Trophoblast cell (in vitro differentiated cells and primary cell): ENCODE measurements at regions not wholly inside any gene's neighbourhood (a gene's known extent, or its start where the extent isn't known, plus 50 kb on each side); places are given as distances from the start of the nearest gene placed in this dataset.
"Not testable (repeated sequence)": the region's sequence is repeated elsewhere in the genome, so short reads cannot be mapped to it uniquely, and the experiment has no call there.

Experiments
- DNase-seq, 2 donors: peaks; one replicate each; pipeline ENCODE4 v3.0.0-alpha.2; 2016
- H2AFZ ChIP-seq: 2 replicates; pipeline ENCODE4 v1.6.1; 2013; ENCODE audit warnings: low read length, moderate library complexity, mild to moderate bottlenecking; ENCODE audit not compliant: insufficient read depth, poor library complexity
- H2AK5ac ChIP-seq: 2 replicates; pipeline ENCODE4 v1.6.1; 2013; ENCODE audit warnings: mild to moderate bottlenecking, low read length
- H2BK120ac ChIP-seq: 2 replicates; pipeline ENCODE4 v1.6.1; 2013; ENCODE audit warnings: low read length, mild to moderate bottlenecking, moderate library complexity; ENCODE audit not compliant: insufficient read depth, poor library complexity
- H2BK12ac ChIP-seq: 2 replicates; pipeline ENCODE4 v1.6.1; 2013; ENCODE audit warnings: mild to moderate bottlenecking, low read length, moderate library complexity
- H2BK5ac ChIP-seq: 2 replicates; pipeline ENCODE4 v1.6.1; 2013; ENCODE audit warnings: low read length, low read depth, moderate library complexity, mild to moderate bottlenecking; ENCODE audit not compliant: poor library complexity
- H3K14ac ChIP-seq: 2 replicates; pipeline ENCODE4 v1.6.1; 2013; ENCODE audit warnings: mild to moderate bottlenecking, low read length
- H3K18ac ChIP-seq: 2 replicates; pipeline ENCODE4 v1.6.1; 2013; ENCODE audit warnings: mild to moderate bottlenecking, low read length
- H3K23ac ChIP-seq: 2 replicates; pipeline ENCODE4 v1.6.1; 2013; ENCODE audit warnings: low read length
- H3K27ac ChIP-seq: 2 replicates; pipeline ENCODE4 v1.5.1; 2013; ENCODE audit warnings: low read depth, mild to moderate bottlenecking, inconsistent platforms, low read length, moderate library complexity
- H3K27me3 ChIP-seq: 2 replicates; pipeline ENCODE4 v1.6.1; 2013; ENCODE audit warnings: inconsistent platforms, mild to moderate bottlenecking, low read length, moderate library complexity; ENCODE audit not compliant: insufficient read depth
- H3K36me3 ChIP-seq, 2 experiments: 1 replicate in 1 of 2; 2 replicates in 1 of 2; pipeline ENCODE4 v1.6.1; 2013; ENCODE audit warnings: low read length in 2 of 2, mild to moderate bottlenecking in 2 of 2, moderate library complexity in 1 of 2; ENCODE audit not compliant: insufficient read depth in 2 of 2, control insufficient read depth in 1 of 2
- H3K4ac ChIP-seq: 2 replicates; pipeline ENCODE4 v1.6.1; 2013; ENCODE audit warnings: low read depth, mild to moderate bottlenecking, low read length, moderate library complexity
- H3K4me1 ChIP-seq, 2 experiments: 1 replicate in 1 of 2; 2 replicates in 1 of 2; pipeline ENCODE4 v1.6.1; 2013; ENCODE audit warnings: low read length in 2 of 2, mild to moderate bottlenecking in 2 of 2, moderate library complexity in 1 of 2; ENCODE audit not compliant: insufficient read depth in 2 of 2, control insufficient read depth in 1 of 2
- H3K4me2 ChIP-seq: 2 replicates; pipeline ENCODE4 v1.6.1; 2013; ENCODE audit warnings: inconsistent platforms, mild to moderate bottlenecking, low read length, moderate library complexity
- H3K4me3 ChIP-seq: 2 replicates; pipeline ENCODE4 v1.5.1; 2013; ENCODE audit warnings: mild to moderate bottlenecking, low read depth, low read length, inconsistent platforms
- H3K79me1 ChIP-seq: one replicate; pipeline ENCODE4 v1.6.1; 2013; ENCODE audit warnings: low read length
- H3K79me2 ChIP-seq: 2 replicates; pipeline ENCODE4 v1.6.1; 2013; ENCODE audit warnings: low read length, mild to moderate bottlenecking; ENCODE audit not compliant: control insufficient read depth, insufficient read depth, poor library complexity
- H3K9ac ChIP-seq: 2 replicates; pipeline ENCODE4 v1.6.1; 2013; ENCODE audit warnings: mild to moderate bottlenecking, low read length
- H3K9me3 ChIP-seq: 2 replicates; pipeline ENCODE4 v1.6.1; 2013; ENCODE audit warnings: low read depth, mild to moderate bottlenecking, control low read depth, inconsistent platforms, low read length; ENCODE audit not compliant: insufficient read depth
- H4K12ac ChIP-seq: 2 replicates; pipeline ENCODE4 v1.6.1; 2013; ENCODE audit warnings: low read depth, mild to moderate bottlenecking, low read length, moderate library complexity
- H4K8ac ChIP-seq: 2 replicates; pipeline ENCODE4 v1.6.1; 2013; ENCODE audit warnings: low read depth, mild to moderate bottlenecking, low read length, moderate library complexity
- H4K91ac ChIP-seq: one replicate; pipeline ENCODE4 v1.6.1; 2013; ENCODE audit warnings: low read depth, mild to moderate bottlenecking, low read length, moderate library complexity
- WGBS: extraction: QIAGEN DNeasy Blood & Tissue Kit; methylation state at CpG from one replicate; pipeline ENCODE4 v1.1.7; 2013; ENCODE audit warnings: missing lambda C conversion rate; ENCODE audit not compliant: insufficient read length, insufficient coverage; ENCODE audit errors: extremely low coverage; 5-methylcytosine and 5-hydroxymethylcytosine counted together

DNA sequence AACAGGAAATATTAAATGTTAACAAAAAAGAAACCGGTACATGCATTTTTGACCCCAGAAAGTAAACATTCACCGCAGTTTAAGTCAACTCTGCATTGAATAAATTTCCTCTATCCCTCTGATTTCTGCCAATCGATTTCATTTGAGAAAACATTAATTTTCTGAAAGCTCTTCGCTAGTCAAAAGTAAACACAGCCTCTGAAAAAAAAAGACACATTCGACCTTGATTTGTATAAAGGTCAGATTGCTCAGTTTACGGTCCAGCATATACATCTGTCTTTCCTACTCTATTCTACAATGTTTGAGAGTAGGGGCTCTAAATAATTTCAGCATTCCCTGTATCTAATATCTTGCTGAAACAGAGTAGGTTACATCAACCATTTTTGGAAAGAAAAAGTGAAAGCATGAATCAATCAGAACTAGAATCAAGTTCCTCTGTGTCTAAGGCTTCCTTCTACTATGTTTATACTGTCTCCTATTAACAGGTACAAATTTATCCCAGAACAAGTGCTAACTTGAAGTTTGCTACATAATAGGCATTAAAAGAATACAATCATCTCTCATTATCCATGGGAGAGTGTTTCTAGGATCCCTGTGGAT is 243.8 kb downstream of the UBE2NL start:
- not testable (repeated sequence) for H3K4ac ChIP-seq, H3K4me1 ChIP-seq, H3K9me3 ChIP-seq, H3K14ac ChIP-seq, DNase-seq, H3K79me1 ChIP-seq, H3K4me2 ChIP-seq, H4K91ac ChIP-seq, H3K27ac ChIP-seq, H4K12ac ChIP-seq, H4K8ac ChIP-seq, H3K9ac ChIP-seq, H3K23ac ChIP-seq, H3K18ac ChIP-seq, H3K36me3 ChIP-seq, H3K27me3 ChIP-seq, H2BK12ac ChIP-seq, H2BK5ac ChIP-seq, H2BK120ac ChIP-seq, H2AFZ ChIP-seq, H3K79me2 ChIP-seq, H3K4me3 ChIP-seq, H2AK5ac ChIP-seq
- WGBS = no CpG with 5 or more reads among the region's 6 CpGs

DNA sequence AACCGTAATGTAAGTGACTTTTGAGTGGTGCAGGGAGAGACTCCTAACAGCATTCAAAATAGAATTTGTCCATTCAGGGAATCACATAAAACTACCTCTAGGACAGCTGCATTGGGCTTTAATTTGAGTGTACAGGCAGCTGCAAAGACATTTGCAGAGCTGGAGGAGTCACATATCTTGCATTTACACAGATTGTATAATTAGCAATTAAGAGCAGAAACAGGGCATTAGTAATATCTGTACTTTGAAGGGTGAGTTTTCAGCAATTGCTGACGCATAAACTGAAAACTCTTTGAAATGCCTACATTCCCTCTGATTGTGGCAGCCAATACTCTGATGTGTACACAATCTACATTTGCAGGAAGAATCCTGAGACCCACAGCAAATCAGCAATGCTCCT is 245.6 kb downstream of the UBE2NL start:
- not testable (repeated sequence) for H2AK5ac ChIP-seq, H2BK12ac ChIP-seq, H3K79me2 ChIP-seq, DNase-seq, H3K9ac ChIP-seq, H3K23ac ChIP-seq, H3K36me3 ChIP-seq, H4K8ac ChIP-seq, H3K9me3 ChIP-seq, H3K4me2 ChIP-seq, H4K91ac ChIP-seq, H4K12ac ChIP-seq, H2BK120ac ChIP-seq, H3K27me3 ChIP-seq, H3K18ac ChIP-seq, H3K4me1 ChIP-seq, H3K4me3 ChIP-seq, H3K14ac ChIP-seq, H3K79me1 ChIP-seq, H3K4ac ChIP-seq, H2AFZ ChIP-seq, H2BK5ac ChIP-seq, H3K27ac ChIP-seq
- WGBS = no CpG with 5 or more reads among the region's 2 CpGs

- not testable (repeated sequence) for H3K79me1 ChIP-seq, H2AK5ac ChIP-seq, H2BK12ac ChIP-seq, H2BK5ac ChIP-seq, H3K27ac ChIP-seq, H3K4me3 ChIP-seq, H3K4me2 ChIP-seq, DNase-seq, H3K27me3 ChIP-seq, H2AFZ ChIP-seq, H3K14ac ChIP-seq, H3K9ac ChIP-seq, H3K9me3 ChIP-seq, H4K8ac ChIP-seq, H3K79me2 ChIP-seq, H4K12ac ChIP-seq, H3K4me1 ChIP-seq, H2BK120ac ChIP-seq, H3K4ac ChIP-seq, H3K36me3 ChIP-seq, H3K23ac ChIP-seq, H3K18ac ChIP-seq, H4K91ac ChIP-seq
- WGBS = no CpG with 5 or more reads among the region's 3 CpGs
Observed at GRCh38 chrX:144130507-144130906, 246.6 kb downstream of the UBE2NL start.

GRCh38 chrX:144131080-144131479 is 247.2 kb downstream of the UBE2NL start:
- H3K14ac ChIP-seq, H4K8ac ChIP-seq: not testable (repeated sequence)
- no CpG with 5 or more reads among the region's 3 CpGs for WGBS

More at GRCh38 chrX:144131080-144131479, 247.2 kb downstream of the UBE2NL start:
- not testable (repeated sequence) for DNase-seq, H2BK120ac ChIP-seq, H2AK5ac ChIP-seq, H3K4me3 ChIP-seq, H3K9me3 ChIP-seq, H2BK5ac ChIP-seq, H3K23ac ChIP-seq, H4K12ac ChIP-seq, H4K91ac ChIP-seq, H3K36me3 ChIP-seq, H3K4me1 ChIP-seq, H3K79me2 ChIP-seq, H3K4ac ChIP-seq, H3K27me3 ChIP-seq, H3K4me2 ChIP-seq, H3K18ac ChIP-seq, H2BK12ac ChIP-seq, H3K9ac ChIP-seq, H2AFZ ChIP-seq, H3K79me1 ChIP-seq, H3K27ac ChIP-seq
